DMS153 treated with DMSO at 0.1 percent for 48 hours (cell line): ENCODE measurements at regions not wholly inside any gene's neighbourhood (a gene's known extent, or its start where the extent isn't known, plus 50 kb on each side); places are given as distances from the start of the nearest gene placed in this dataset.

Experiments used
- DNase-seq: peaks from one replicate; lab custom pipeline; 2025; ENCODE audit not compliant: unreplicated experiment; lab: John Stamatoyannopoulos, UW

DNA sequence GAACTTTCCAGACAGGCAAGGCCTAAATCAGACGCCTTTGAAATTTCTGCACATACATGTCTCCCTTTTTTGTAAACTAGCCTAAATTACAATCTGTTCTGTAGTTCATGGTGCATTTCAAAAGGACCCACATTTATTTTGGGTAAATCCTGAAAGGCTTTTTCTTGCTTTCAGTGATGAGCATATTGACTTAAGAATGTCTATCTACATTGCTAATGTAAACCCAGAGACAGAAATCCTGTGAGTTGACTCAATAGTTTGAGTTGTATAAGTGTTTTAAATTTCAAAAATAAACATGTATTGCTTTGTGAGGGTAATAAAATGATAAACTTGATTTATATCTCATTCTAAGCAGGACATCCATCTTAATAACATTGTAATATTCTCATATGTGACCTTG lies 977.0 kb upstream of the NR2F2 start:
- no peak for DNase-seq

DNA sequence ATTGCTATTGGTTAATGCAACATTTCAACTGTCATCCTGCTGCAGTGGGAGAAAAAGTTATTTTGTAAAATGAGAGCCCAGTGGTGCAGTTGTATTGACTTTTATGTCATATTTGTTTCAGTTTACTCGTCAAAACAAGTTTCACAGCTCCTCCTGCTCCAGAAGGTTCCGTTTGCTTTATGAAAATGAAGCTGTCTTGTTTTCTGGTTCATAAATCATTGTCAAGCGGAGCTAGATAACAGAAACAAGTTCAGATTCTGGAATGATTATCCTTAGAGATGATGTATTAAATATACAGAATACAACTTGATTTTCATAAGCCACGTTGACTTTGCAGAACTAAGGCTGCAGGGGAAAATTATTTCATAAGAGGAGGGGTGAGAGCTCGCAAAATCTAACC lies 970.5 kb upstream of the NR2F2 start:
- DNase-seq = no peak

- no peak for DNase-seq
Observed at GRCh38 chr15:95362306-95362705, 968.2 kb upstream of the NR2F2 start.

- no peak for DNase-seq
Observed at GRCh38 chr15:95363646-95364045, 966.9 kb upstream of the NR2F2 start.

- DNase-seq = no peak
Observed at GRCh38 chr15:95365511-95366107, 964.9 kb upstream of the NR2F2 start.

DNA sequence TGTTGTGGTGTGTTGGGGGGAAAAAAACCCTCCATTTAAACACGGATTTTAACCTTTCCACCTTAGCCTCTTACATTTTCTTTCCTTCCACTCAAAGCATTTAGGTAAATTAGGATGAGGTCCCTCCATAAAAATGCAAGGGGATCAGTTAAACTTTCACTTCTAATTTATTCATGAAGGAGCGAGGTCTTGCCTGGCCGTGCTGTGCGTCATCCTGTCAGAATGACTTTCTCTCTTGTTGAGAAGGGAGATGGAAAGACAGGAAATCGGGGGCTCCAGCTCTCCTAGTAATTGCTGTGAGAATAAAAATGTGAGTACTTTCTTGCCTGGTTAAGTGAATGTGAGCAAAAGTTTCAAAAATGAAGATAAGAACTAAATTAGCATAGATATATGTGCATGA lies 962.3 kb upstream of the NR2F2 start:
- DNase-seq = no peak

DNA sequence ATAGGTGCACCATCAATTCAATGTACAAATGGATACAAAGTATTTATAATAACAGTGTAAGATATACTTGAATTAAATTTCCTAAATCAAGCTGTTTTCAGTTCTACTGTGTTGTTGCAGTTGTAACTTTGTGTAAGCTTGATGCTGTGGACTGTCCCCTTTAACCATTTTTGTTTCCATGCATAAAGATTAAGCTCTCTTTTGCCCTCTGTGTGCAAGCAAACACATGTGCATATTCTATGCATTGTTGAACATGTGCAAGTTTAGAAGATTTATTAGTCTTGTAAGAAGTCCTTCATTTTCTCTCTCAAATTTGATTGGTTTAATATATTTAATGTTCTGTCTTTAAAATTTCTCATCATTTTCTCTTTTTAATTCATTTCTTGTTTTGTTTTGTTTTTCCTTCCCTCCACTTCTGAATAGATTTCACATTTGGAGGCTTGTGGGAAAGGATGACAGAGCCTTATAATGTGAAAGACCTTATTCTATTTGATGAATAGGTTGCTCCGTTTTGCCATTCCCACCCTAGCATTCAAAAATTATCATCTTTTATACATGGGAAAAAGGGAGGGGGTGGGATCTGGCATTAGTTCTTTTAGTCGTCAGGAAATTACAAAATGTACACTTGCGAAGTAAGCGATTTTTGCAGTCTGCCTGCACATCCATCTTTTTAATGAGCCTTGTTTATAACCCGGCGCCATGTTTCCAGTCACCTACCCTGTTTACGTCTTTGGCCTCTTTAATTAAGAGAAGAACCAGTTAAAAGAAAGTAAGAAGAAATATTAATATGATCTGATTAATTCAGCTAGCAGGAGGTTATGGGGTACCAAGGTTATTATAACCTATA lies 961.5 kb upstream of the NR2F2 start:
- DNase-seq = no peak

DNA sequence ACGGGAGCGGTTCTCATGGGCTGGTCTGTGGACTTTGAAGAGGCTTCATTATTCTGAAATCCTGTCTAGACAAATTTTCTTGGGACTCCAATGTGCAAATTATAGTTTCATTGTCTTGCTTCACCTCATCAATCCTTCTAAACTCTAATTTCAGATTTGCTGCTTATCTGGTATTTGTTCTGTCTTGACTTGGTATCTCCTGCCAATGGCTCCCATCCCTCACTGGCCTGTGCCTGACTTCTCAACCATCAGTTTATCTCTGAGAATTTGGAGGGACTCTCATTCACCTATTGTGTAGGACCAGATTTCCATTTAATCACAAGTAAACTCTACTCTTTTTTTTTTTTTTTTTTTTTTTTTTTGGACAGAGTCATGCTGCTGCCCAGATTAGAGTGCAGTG lies 960.2 kb upstream of the NR2F2 start:
- DNase-seq = no peak

GRCh38 chr15:95371664-95372063 lies 958.8 kb upstream of the NR2F2 start:
- DNase-seq = no peak

- no peak for DNase-seq
Observed at GRCh38 chr15:95375281-95375680, 955.2 kb upstream of the NR2F2 start.

DNA sequence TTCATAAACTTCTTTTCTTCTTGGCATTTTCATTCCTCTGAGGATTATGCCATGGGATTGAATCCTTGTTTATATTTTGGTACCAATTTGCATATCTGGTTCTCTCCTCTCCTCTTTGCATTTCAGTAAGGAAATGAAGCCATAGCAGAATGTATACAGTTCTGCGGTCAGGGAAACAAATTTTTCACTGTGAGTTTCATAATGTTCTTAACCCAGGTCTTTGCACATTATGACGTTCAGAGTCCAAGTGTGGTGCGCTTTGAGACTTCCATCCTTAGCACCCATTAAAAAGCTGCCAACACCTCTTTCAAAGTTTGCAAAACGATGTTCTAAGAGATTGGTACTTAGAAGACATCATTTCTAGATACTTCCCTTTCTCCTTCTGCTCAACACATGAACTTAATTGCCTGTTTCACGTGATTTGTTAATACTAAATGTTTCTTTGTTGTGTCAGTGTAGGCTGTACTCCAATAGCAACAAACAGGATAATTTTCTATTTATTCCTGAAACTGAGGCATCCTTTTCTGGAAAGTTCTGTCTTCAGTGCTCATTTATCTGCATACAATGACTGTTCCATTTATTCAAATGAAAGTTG lies 953.1 kb upstream of the NR2F2 start:
- no peak for DNase-seq

- DNase-seq = no peak
Observed at GRCh38 chr15:95394186-95395067, 936.1 kb upstream of the NR2F2 start.

- no peak for DNase-seq
Observed at GRCh38 chr15:95400428-95400827, 930.1 kb upstream of the NR2F2 start.

GRCh38 chr15:95401587-95401986 lies 928.9 kb upstream of the NR2F2 start:
- no peak for DNase-seq

GRCh38 chr15:95405447-95405846 lies 925.1 kb upstream of the NR2F2 start:
- no peak for DNase-seq

GRCh38 chr15:95407534-95407933 lies 923.0 kb upstream of the NR2F2 start:
- no peak for DNase-seq

DNA sequence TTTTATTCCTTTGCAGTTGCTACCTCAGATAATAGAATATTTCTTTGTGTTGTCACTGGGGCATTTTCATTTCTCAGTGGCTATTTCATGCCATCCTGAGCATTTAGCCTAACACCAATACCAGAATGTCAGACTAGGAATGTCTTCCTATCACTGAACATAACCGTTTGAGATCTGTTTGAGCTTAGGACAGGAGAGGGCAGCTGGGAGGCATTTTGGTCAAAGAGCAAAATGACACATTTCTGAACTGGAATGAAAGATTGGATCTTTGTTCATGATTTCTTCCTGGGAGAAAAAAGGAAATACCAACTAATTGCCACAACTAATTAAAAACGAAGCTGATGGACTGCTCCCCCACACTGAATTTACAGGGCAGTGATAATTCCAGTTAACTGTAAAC lies 921.3 kb upstream of the NR2F2 start:
- DNase-seq = no peak

DNA sequence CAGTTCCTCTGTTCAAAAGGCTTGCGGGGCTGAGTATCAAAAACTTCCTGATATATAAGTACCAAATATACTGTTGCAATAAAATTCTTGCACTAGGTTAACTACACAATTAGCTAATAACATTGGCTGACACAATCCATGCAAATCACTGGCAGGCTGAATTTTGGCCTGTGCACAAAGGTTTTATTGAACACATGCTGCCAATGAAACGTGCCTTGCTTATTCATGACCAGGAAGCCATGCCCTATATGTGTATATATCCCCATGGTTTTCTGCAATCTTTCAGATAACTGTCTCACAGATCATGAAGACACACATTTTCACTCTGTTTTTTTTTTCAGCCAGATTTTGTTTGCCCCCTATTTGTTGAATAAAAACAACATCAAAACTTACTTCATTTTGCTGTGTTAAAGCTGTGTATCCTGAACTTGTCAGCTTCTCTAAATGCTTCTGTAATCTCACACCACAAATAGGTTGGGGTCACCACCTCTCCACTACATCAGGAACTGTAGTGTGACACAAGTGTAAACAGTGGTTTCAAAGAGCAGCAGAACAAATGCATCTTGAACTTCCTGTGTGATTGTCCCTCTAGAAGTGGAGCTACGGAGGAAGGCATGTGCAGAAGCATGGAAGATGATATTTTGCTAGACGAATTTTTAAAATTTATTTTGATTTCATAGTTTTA lies 920.7 kb upstream of the NR2F2 start:
- DNase-seq = no peak

DNA sequence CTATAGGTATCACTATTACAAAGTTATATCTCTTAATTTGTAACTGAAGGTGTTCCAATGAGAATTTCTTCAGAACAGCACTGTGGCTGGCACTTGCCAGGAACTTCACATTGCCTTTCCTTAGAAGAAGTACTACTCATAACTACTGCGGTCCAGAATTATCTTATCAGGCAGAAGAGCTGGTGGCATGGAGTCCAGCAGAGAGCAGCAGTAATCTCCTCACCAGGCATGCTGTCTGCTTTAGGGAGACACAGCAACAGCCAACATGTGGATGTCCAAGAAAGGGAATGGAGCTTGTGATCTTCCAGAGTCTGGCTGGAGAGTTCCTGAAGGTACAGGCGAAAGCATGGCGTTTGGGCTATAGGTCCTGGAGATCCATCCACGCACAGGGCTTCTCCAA lies 919.7 kb upstream of the NR2F2 start:
- no peak for DNase-seq

GRCh38 chr15:95416576-95416975 lies 913.9 kb upstream of the NR2F2 start:
- no peak for DNase-seq

DNA sequence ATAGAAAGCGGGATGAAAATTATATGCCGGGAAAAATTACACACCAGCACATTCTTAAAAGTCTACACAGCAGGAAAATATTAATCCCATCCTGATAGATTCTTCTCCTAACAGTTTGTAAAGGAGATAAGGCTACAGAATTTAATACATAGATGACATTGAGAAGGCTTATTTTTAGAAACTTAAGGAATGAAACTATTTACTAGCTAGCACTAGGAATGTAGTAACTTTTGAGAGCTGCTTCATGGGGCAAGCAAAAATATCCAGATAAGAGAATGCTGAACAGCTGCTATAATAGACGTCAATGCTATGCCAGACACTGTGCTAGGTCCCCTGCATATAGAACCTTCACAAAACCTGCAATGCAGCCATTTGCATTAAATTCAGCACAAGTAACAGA lies 912.7 kb upstream of the NR2F2 start:
- DNase-seq = no peak
